IgD-negative memory B cell (primary cell): ENCODE measurements at regions not wholly inside any gene's neighbourhood (a gene's known extent, or its start where the extent isn't known, plus 50 kb on each side); places are given as distances from the start of the nearest gene placed in this dataset.
"Not testable (repeated sequence)": the region's sequence is repeated elsewhere in the genome, so short reads cannot be mapped to it uniquely, and the experiment has no call there.

Source experiments
- H3K27ac Mint-ChIP-seq, 3 donors: one replicate each; pipeline ENCODE4 v1.8.0; 2020 to 2022; ENCODE audit warnings: mild to moderate bottlenecking in 3 of 3, mixed read lengths in 3 of 3, moderate library complexity in 1 of 3
- H3K27me3 Mint-ChIP-seq: one replicate; pipeline ENCODE4 v1.8.0; 2021; ENCODE audit warnings: mixed read lengths
- H3K36me3 Mint-ChIP-seq: one replicate; pipeline ENCODE4 v1.8.0; 2020; ENCODE audit warnings: mild to moderate bottlenecking, mixed read lengths
- H3K4me1 Mint-ChIP-seq, 3 donors: one replicate each; pipeline ENCODE4 v1.8.0; 2020 to 2022; ENCODE audit warnings: mixed read lengths in 3 of 3, mild to moderate bottlenecking in 1 of 3
- H3K4me3 Mint-ChIP-seq, 4 donors: one replicate each; pipeline ENCODE4 v1.8.0; 2020 to 2022; ENCODE audit warnings: mild to moderate bottlenecking in 4 of 4, mixed read lengths in 4 of 4, moderate library complexity in 3 of 4
- H3K9me3 Mint-ChIP-seq, 3 donors: one replicate each; pipeline ENCODE4 v1.8.0; 2020 to 2021; ENCODE audit warnings: mixed read lengths in 3 of 3, mild to moderate bottlenecking in 1 of 3

GRCh38 chr13:58467176-58467575 is 835.6 kb downstream of the PCDH17 start:
- Mint-ChIP-seq H3K36me3 (no peaks in the 10 kb centered on the region), H3K27me3 (no peaks in the 10 kb centered on the region), H3K9me3 (peaks cover 0 to 9% (median 9%) of the 10 kb centered on the region in 3 donors), H3K27ac (no peak overlapping the region), H3K4me3 (no peak overlapping the region), H3K4me1 (no peaks in the 10 kb centered on the region)

DNA sequence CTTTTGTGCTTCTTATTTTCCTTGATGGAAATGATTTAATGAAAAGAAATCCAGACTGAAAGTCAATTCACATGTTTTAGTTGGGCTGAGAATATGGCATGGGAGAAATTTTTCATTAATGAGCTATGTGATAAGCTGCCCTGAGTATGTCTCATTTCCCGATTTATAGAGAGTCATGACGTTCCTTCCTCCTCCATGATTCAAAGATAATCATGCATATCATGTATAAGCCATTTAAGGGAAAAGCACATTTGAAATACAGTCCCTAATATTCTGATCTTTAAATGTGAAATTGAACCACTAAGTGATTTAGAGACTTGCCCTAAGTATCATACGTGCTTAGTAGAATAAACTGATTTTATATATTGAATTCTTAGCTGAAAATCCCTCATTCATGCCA is 840.9 kb downstream of the PCDH17 start:
- Mint-ChIP-seq H3K36me3 (no peaks in the 10 kb centered on the region), H3K27ac (no peak overlapping the region), H3K4me1 (no peaks in the 10 kb centered on the region), H3K9me3 (peaks cover 4 to 14% (median 9%) of the 10 kb centered on the region in 3 donors), H3K27me3 (no peaks in the 10 kb centered on the region), H3K4me3 (no peak overlapping the region)

GRCh38 chr13:58474581-58474980 is 843.0 kb downstream of the PCDH17 start:
- Mint-ChIP-seq H3K4me1 (no peaks in the 10 kb centered on the region), H3K4me3 (no peak overlapping the region), H3K27me3 (no peaks in the 10 kb centered on the region), H3K9me3 (peaks cover 4 to 10% (median 6%) of the 10 kb centered on the region in 3 donors), H3K27ac (no peak overlapping the region), H3K36me3 (no peaks in the 10 kb centered on the region)

- H3K27ac Mint-ChIP-seq: no peak overlapping the region
- H3K27me3 Mint-ChIP-seq: no peaks in the 10 kb centered on the region
- H3K9me3 Mint-ChIP-seq: peaks cover 2 to 16% (median 6%) of the 10 kb centered on the region in 3 donors
- H3K4me3 Mint-ChIP-seq: no peak overlapping the region
- H3K36me3 Mint-ChIP-seq: no peaks in the 10 kb centered on the region
- no peaks in the 10 kb centered on the region for H3K4me1 Mint-ChIP-seq
Observed at GRCh38 chr13:58476206-58476918, 844.8 kb downstream of the PCDH17 start.

DNA sequence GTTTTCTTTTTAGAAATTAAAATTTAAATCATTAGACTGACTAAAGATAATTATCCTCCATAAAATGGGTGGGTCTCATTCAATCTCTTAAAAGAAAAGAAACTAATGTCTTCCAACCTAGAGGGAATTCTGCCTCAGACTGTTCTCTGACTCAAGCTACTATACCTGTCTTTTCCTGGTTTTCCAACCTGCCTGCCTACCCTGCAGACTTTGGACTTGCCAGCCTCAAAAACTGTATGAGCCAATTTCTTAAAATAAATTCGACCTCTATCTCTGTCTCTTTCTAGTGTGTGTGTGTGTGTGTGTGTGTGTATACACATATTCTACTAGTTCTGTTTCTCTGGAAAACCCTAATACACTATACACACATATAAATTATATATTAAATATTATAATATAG is 847.3 kb downstream of the PCDH17 start:
- H3K4me3 Mint-ChIP-seq: no peak overlapping the region
- no peak overlapping the region for H3K27ac Mint-ChIP-seq
- H3K36me3 Mint-ChIP-seq: no peaks in the 10 kb centered on the region
- peaks cover 2 to 19% (median 9%) of the 10 kb centered on the region in 3 donors for H3K9me3 Mint-ChIP-seq
- no peaks in the 10 kb centered on the region for H3K4me1 Mint-ChIP-seq
- no peaks in the 10 kb centered on the region for H3K27me3 Mint-ChIP-seq

DNA sequence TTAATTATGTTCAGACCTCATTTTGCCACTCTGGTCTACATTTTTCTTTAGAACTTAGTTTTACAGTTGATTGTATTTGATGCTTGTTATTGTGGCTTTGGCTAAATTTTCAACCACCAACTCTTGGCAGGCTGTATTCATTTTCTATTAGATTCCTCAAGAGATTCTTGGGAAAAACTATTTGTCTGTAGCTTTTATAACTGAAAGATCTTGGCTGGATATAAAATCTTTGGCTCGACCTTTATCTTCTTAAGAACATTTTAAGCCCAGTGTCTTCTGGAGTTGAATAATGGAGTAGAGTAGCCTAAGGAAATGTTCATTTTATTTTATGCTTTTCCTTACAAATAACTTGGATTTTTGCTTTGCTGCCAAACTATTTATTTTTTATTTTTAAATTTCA is 848.5 kb downstream of the PCDH17 start:
- H3K9me3 Mint-ChIP-seq: peaks cover 2 to 14% (median 9%) of the 10 kb centered on the region in 3 donors
- no peak overlapping the region for H3K27ac Mint-ChIP-seq
- no peak overlapping the region for H3K4me3 Mint-ChIP-seq
- no peaks in the 10 kb centered on the region for H3K36me3 Mint-ChIP-seq
- no peaks in the 10 kb centered on the region for H3K4me1 Mint-ChIP-seq
- no peaks in the 10 kb centered on the region for H3K27me3 Mint-ChIP-seq

GRCh38 chr13:58488251-58488650 is 856.7 kb downstream of the PCDH17 start:
- no peak overlapping the region for H3K4me3 Mint-ChIP-seq
- H3K27me3 Mint-ChIP-seq: no peaks in the 10 kb centered on the region
- H3K27ac Mint-ChIP-seq: no peak overlapping the region
- peaks cover 2 to 13% (median 2%) of the 10 kb centered on the region in 3 donors for H3K9me3 Mint-ChIP-seq
- H3K4me1 Mint-ChIP-seq: no peaks in the 10 kb centered on the region
- H3K36me3 Mint-ChIP-seq: no peaks in the 10 kb centered on the region

- peaks cover 0 to 7% (median 0%) of the 10 kb centered on the region in 3 donors for H3K9me3 Mint-ChIP-seq
Observed at GRCh38 chr13:58495668-58496067, 864.1 kb downstream of the PCDH17 start.

GRCh38 chr13:58500938-58501337 is 869.4 kb downstream of the PCDH17 start:
- Mint-ChIP-seq H3K36me3 (no peaks in the 10 kb centered on the region), H3K27ac (no peak overlapping the region), H3K27me3 (no peaks in the 10 kb centered on the region), H3K9me3 (peaks cover 0 to 5% (median under 1%) of the 10 kb centered on the region in 3 donors), H3K4me3 (no peak overlapping the region), H3K4me1 (no peaks in the 10 kb centered on the region)

More at GRCh38 chr13:58495668-58496067, 864.1 kb downstream of the PCDH17 start:
- Mint-ChIP-seq H3K4me1 (no peaks in the 10 kb centered on the region), H3K27ac (no peak overlapping the region), H3K27me3 (no peaks in the 10 kb centered on the region), H3K36me3 (no peaks in the 10 kb centered on the region), H3K4me3 (no peak overlapping the region)

- not testable (repeated sequence) for H3K4me3 Mint-ChIP-seq, H3K27ac Mint-ChIP-seq, H3K9me3 Mint-ChIP-seq, H3K27me3 Mint-ChIP-seq, H3K36me3 Mint-ChIP-seq, H3K4me1 Mint-ChIP-seq
Observed at GRCh38 chr13:58504202-58504700, 872.7 kb downstream of the PCDH17 start.

DNA sequence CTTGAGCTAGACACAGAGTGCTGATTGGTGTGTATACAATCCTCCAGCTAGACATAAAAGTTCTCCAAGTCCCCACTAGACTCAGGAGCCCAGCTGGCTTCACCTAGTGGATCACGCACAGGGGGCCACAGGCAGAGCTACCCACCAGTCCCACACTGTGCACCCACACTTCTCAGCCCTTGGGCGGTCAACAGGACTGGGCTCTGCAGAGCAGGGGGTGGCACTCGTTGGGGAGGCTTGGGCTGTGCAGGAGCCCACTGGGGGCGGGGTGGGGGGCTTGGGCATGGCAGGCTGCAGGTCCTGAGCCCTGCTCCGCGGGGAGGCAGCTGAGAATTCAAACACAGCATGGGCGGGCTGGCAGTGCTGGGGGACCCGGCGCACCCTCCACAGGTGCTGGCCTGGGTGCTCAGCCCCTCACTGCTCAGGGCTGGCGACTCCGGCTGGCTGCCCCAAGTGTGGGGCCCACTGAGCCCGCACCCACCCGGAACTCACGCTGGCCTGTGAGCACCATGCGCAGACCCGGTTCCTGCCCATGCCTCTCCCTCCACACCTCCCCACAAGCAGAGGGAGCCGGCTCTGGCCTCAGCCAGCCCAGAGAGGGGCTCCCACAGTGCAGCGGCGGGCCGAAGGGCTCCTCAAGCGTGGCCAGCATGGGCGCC is 873.8 kb downstream of the PCDH17 start:
- not testable (repeated sequence) for H3K27me3 Mint-ChIP-seq, H3K9me3 Mint-ChIP-seq, H3K4me1 Mint-ChIP-seq, H3K36me3 Mint-ChIP-seq, H3K4me3 Mint-ChIP-seq, H3K27ac Mint-ChIP-seq

GRCh38 chr13:58528351-58528750 is 896.8 kb downstream of the PCDH17 start:
- Mint-ChIP-seq H3K4me3 (no peak overlapping the region), H3K4me1 (no peaks in the 10 kb centered on the region), H3K9me3 (peaks cover 3 to 14% (median 7%) of the 10 kb centered on the region in 3 donors), H3K27ac (no peak overlapping the region), H3K27me3 (no peaks in the 10 kb centered on the region), H3K36me3 (peaks cover 2% of the 10 kb centered on the region)

DNA sequence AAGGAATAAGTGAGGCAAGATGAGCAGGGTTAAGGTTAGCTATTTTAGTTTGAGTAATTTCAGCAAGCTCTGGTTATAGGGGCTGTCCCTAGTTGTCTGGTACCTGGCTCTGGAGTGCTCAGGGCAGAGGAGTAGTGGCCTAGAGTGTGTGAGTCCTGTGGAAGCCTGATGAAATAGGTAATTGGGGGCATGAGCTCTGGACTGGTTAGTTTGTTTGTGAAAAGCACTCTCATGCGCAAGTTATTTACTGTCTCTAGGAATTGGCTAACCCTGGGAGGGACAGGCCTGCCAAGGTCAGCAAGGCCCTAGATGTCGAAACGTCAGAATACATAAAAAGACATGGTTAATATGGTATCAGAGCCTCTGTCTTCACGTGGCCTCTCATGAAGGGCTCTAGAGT is 900.1 kb downstream of the PCDH17 start:
- Mint-ChIP-seq H3K4me3 (no peak overlapping the region), H3K36me3 (peaks cover 2% of the 10 kb centered on the region), H3K4me1 (no peaks in the 10 kb centered on the region), H3K27ac (no peak overlapping the region), H3K27me3 (no peaks in the 10 kb centered on the region), H3K9me3 (peaks cover 5 to 11% (median 7%) of the 10 kb centered on the region in 3 donors)

GRCh38 chr13:58542530-58542929 is 911.0 kb downstream of the PCDH17 start:
- Mint-ChIP-seq H3K4me3 (no peak overlapping the region), H3K27ac (no peak overlapping the region), H3K36me3 (no peaks in the 10 kb centered on the region), H3K9me3 (peaks cover 0 to 7% (median 3%) of the 10 kb centered on the region in 3 donors), H3K27me3 (no peaks in the 10 kb centered on the region), H3K4me1 (no peaks in the 10 kb centered on the region)

GRCh38 chr13:58547419-58547818 is 915.9 kb downstream of the PCDH17 start:
- H3K9me3 Mint-ChIP-seq: peaks cover 0 to 4% (median 2%) of the 10 kb centered on the region in 3 donors
- H3K36me3 Mint-ChIP-seq: no peaks in the 10 kb centered on the region
- no peak overlapping the region for H3K4me3 Mint-ChIP-seq
- H3K27ac Mint-ChIP-seq: no peak overlapping the region
- no peaks in the 10 kb centered on the region for H3K27me3 Mint-ChIP-seq
- no peaks in the 10 kb centered on the region for H3K4me1 Mint-ChIP-seq

GRCh38 chr13:58566176-58566575 is 934.6 kb downstream of the PCDH17 start:
- Mint-ChIP-seq H3K27me3 (no peaks in the 10 kb centered on the region), H3K27ac (no peak overlapping the region), H3K9me3 (peaks cover 1 to 8% (median 5%) of the 10 kb centered on the region in 3 donors), H3K4me1 (no peaks in the 10 kb centered on the region), H3K36me3 (no peaks in the 10 kb centered on the region), H3K4me3 (no peak overlapping the region)
